ENCODE measurements at regions not wholly inside any gene's neighbourhood (a gene's known extent, or its start where the extent isn't known, plus 50 kb on each side); places are given as distances from the start of the nearest gene placed in this dataset.

DNA sequence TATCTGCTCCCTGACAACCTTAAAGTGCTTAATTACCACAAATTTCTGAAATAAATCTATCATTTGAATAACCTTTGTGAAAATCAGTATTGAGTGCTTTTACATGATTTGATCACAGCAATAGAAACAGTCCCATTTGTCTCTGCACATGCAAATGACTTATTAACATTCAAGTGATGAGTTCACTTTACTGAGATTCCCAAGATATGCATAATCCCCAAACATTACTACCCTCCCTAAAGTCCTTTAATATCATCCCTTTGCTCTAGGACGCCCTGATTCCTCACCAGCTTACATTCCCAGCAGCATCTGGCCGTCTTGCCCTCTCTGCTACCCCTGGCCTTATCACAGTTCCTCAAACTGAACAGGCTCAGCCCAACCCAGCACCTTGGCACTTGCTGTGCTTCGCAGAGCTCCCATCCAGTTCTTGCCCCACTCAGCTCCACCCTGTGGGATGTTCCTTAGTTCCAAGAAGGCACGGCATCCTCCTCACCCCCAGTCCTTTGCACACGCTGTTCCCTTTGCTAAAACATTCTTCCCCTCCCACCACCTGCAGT lies 347.5 kb downstream of the PREX1 start:
- Histone ChIP-seq H3K4me1 (ENCODE audit: control insufficient read depth, low read length) (no peaks in the 10 kb centered on the region), H3F3A (ENCODE audit: control insufficient read depth, insufficient read depth) (no peaks in the 10 kb centered on the region), H3K79me2 (ENCODE audit: control insufficient read depth, low read length) (no peaks in the 10 kb centered on the region), H3K9me2 (replicated peaks; ENCODE audit: control insufficient read depth, low read length) (no peaks in the 10 kb centered on the region), H3K36me3 (ENCODE audit: control insufficient read depth, low read length) (no peaks in the 10 kb centered on the region), H3K4me3 (ENCODE audit: low read length) (no peak overlapping the region), H4K20me1 (ENCODE audit: control insufficient read depth, insufficient read depth, low read depth, low read length) (no peaks in the 10 kb centered on the region), H3K9me3 (ENCODE audit: control insufficient read depth, insufficient read depth, low read length) (no peaks in the 10 kb centered on the region), H3K4me2 (ENCODE audit: low read length) (no peak overlapping the region), H3K27me3 (ENCODE audit: control insufficient read depth, low read length) (peaks cover 18% of the 10 kb centered on the region), H3K27ac (ENCODE audit: low read depth, low read length) (no peak overlapping the region)
- TF ChIP-seq, protein P1, sequence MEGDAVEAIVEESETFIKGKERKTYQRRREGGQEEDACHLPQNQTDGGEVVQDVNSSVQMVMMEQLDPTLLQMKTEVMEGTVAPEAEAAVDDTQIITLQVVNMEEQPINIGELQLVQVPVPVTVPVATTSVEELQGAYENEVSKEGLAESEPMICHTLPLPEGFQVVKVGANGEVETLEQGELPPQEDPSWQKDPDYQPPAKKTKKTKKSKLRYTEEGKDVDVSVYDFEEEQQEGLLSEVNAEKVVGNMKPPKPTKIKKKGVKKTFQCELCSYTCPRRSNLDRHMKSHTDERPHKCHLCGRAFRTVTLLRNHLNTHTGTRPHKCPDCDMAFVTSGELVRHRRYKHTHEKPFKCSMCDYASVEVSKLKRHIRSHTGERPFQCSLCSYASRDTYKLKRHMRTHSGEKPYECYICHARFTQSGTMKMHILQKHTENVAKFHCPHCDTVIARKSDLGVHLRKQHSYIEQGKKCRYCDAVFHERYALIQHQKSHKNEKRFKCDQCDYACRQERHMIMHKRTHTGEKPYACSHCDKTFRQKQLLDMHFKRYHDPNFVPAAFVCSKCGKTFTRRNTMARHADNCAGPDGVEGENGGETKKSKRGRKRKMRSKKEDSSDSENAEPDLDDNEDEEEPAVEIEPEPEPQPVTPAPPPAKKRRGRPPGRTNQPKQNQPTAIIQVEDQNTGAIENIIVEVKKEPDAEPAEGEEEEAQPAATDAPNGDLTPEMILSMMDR (IDR thresholded peaks at IDR 0.05; ENCODE audit: low read depth, low read length, poor library complexity, severe bottlenecking), result no peak
- TF ChIP-seq EZH2phosphoT487 (IDR thresholded peaks at IDR 0.05; ENCODE audit: borderline replicate concordance, low read length), result no peak

DNA sequence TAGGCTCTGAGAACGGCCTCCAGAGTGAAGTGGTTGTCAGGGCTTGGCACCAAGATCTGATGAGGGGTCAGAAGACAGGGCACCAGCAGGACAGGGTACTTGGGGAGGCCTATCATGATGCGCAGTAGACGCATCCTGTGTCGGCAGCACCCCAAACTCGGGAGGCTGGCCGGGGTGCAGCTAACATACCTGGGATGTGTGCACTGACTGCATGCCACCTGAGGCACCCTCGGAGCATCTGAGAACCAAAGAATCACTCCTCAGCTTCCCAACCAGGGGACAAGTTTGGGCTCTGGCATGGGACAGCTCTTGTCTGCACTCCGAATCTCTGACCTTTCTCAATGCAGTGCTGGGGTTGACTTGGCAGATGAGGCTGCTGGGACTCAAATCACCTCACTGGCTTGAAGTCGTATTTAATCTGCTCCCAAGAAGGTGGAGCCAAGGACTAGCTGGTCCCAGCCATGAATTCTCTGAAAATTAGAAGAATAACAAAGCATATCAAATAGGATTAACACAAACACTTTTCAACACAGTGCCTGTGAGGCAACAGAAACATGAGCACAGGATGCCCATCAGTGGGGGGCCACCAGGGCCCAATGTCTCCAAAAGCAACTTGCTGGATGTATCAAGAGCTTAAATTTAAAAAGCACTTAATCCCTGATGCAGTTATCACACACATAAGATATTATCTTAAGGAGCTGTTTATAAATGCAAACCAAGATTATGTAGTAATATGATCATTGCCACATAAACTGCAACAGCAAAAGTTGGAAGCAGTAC lies 348.8 kb downstream of the PREX1 start:
- TF ChIP-seq, protein P1 (IDR thresholded peaks at IDR 0.05; ENCODE audit: low read depth, low read length, poor library complexity, severe bottlenecking), result no peak
- TF ChIP-seq EZH2phosphoT487 (IDR thresholded peaks at IDR 0.05; ENCODE audit: borderline replicate concordance, low read length), result no peak
- no peaks in the 10 kb centered on the region for H3K4me1 ChIP-seq (ENCODE audit: control insufficient read depth, low read length)
- H3K4me2 ChIP-seq (ENCODE audit: low read length), result no peak overlapping the region

DNA sequence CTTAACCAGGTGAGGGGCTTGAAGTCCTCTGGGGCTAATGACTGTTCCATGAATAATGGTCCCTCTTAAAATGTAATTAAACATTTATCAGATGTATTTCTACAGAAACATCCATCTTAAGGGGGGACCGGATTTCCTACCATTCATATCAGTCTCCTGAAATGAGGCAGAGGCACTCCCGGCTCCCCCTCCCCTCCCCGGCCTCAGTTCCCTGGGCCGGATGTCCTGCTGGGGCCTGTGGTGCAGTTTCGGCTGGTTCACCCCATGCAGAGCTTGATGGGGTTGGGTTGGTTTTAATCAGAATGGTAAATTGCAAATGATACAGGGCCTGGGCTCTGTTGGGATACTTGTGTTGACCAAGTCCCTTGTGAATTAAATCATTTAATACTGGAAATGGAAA lies 349.4 kb downstream of the PREX1 start:
- no peak overlapping the region for H3K4me3 ChIP-seq (ENCODE audit: low read length)
- H3K4me2 ChIP-seq (ENCODE audit: low read length), result no peak overlapping the region
- no peaks in the 10 kb centered on the region for H3K36me3 ChIP-seq (ENCODE audit: control insufficient read depth, low read length)
- no peaks in the 10 kb centered on the region for H3K9me2 ChIP-seq (replicated peaks; ENCODE audit: control insufficient read depth, low read length)
- peaks cover 18% of the 10 kb centered on the region for H3K27me3 ChIP-seq (ENCODE audit: control insufficient read depth, low read length)
- H3K9me3 ChIP-seq (ENCODE audit: control insufficient read depth, insufficient read depth, low read length), result no peaks in the 10 kb centered on the region
- no peaks in the 10 kb centered on the region for H3F3A ChIP-seq (ENCODE audit: control insufficient read depth, insufficient read depth)
- H3K4me1 ChIP-seq (ENCODE audit: control insufficient read depth, low read length), result no peaks in the 10 kb centered on the region
- TF ChIP-seq EZH2phosphoT487 (IDR thresholded peaks at IDR 0.05; ENCODE audit: borderline replicate concordance, low read length), result no peak
- TF ChIP-seq, protein P1 (IDR thresholded peaks at IDR 0.05; ENCODE audit: low read depth, low read length, poor library complexity, severe bottlenecking), result no peak
- H4K20me1 ChIP-seq (ENCODE audit: control insufficient read depth, insufficient read depth, low read depth, low read length), result no peaks in the 10 kb centered on the region
- no peak overlapping the region for H3K27ac ChIP-seq (ENCODE audit: low read depth, low read length)
- H3K79me2 ChIP-seq (ENCODE audit: control insufficient read depth, low read length), result no peaks in the 10 kb centered on the region

More for the DNA sequence above, 348.8 kb downstream of the PREX1 start:
- Histone ChIP-seq H3K36me3 (ENCODE audit: control insufficient read depth, low read length) (no peaks in the 10 kb centered on the region), H4K20me1 (ENCODE audit: control insufficient read depth, insufficient read depth, low read depth, low read length) (no peaks in the 10 kb centered on the region), H3K27ac (ENCODE audit: low read depth, low read length) (no peak overlapping the region), H3K9me3 (ENCODE audit: control insufficient read depth, insufficient read depth, low read length) (no peaks in the 10 kb centered on the region), H3K79me2 (ENCODE audit: control insufficient read depth, low read length) (no peaks in the 10 kb centered on the region), H3K4me3 (ENCODE audit: low read length) (no peak overlapping the region), H3K9me2 (replicated peaks; ENCODE audit: control insufficient read depth, low read length) (no peaks in the 10 kb centered on the region), H3F3A (ENCODE audit: control insufficient read depth, insufficient read depth) (no peaks in the 10 kb centered on the region), H3K27me3 (ENCODE audit: control insufficient read depth, low read length) (peaks cover 18% of the 10 kb centered on the region)
